GM19452 (cell line): ENCODE measurements at regions not wholly inside any gene's neighbourhood (a gene's known extent, or its start where the extent isn't known, plus 50 kb on each side); places are given as distances from the start of the nearest gene placed in this dataset.
A peak's percentile ranks its signal among the peaks of the same experiment; 100 is the strongest.

Experiments used
- ATAC-seq: cut with Tn5 transposase; IDR thresholded peaks from one replicate; pipeline ENCODE4 v1.9.1; 2021; ENCODE audit not compliant: unreplicated experiment

GRCh38 chrX:97763981-97764380, 880.3 kb downstream of the RPA4 start:
- ATAC-seq = no peak

- ATAC-seq = no peak
Measured at GRCh38 chrX:97766501-97767095, 882.9 kb downstream of the RPA4 start.

- no peak for ATAC-seq
Measured at GRCh38 chrX:97787311-97787710, 903.6 kb downstream of the RPA4 start.

GRCh38 chrX:97787849-97788248, 904.1 kb downstream of the RPA4 start:
- peak; percentile 60 for ATAC-seq

DNA sequence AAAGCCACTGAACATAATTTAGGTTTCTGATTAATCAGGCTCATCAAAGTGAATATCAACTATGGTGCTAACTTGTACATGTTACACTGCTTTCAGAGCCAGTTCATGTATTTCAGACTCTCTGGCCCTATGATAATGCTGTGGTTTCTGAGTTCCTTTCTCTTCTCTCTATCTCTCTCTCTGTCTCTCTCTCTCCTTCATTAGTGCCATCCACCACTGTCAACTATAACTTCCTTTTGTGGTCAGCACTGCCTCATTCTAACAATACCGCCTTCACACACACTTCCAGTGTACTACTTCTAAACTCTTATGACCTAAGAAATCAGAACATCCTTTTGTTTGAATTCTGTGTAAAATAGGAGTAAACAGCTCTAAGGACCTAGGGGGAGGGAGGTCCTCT, 907.1 kb downstream of the RPA4 start:
- ATAC-seq = no peak

- ATAC-seq = no peak
Measured at GRCh38 chrX:97797076-97797475, 913.4 kb downstream of the RPA4 start.

DNA sequence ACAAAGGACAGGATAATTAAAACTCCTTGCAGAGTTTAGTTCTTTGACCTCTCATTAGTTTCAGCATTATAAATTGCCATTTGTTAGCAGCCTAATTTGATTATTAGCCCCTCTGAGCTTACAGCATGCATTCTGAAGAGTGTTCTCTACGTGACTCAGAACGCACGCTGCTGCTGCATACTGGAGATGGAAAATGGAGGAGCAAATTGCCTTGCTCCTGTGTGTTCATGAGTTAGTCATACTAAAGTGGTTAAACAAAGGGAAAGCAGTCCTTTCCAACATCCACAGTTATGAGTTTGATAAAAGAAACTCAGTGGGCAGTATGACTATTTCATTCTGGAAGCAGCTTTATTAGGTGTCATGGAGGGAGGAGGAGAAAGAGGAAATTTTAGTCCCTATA, 922.5 kb downstream of the RPA4 start:
- ATAC-seq = no peak

DNA sequence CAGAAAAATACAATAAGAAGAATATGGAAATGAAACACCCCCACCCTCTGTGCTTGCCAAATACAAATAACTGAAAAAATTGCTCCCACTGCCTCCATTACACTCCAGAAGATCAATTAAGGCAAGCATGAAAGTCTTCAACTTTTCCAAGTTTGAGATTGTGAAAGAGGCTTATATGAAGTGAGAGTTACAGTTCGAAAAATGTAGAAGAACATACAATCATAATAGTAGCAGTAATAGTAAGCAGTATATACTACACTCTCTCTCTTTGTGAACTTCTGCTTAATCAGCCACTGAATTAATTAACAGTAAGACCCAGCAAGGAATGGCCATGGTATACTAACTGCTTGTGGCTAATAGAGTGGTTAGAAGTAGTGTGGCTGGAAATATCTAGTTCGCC, 923.2 kb downstream of the RPA4 start:
- no peak for ATAC-seq

DNA sequence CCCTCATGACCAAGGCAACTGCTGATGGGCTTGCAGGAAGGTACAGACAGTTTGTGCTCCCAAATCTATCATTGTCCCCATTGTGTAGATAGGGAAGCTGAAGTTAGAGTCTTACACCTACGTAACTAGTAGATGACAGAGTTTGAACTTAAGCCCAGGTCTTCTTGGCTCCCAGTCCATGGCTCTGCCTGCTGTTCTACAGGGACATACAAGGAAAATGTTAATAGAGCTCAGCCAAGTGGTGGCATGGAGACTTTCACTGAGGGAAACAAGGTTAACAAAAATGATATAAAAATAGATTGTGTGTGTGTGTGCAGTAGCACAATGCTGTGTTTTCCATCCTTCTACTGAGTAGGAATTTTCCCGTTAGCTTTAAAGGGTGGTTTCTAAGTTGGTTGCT, 936.5 kb downstream of the RPA4 start:
- no peak for ATAC-seq

DNA sequence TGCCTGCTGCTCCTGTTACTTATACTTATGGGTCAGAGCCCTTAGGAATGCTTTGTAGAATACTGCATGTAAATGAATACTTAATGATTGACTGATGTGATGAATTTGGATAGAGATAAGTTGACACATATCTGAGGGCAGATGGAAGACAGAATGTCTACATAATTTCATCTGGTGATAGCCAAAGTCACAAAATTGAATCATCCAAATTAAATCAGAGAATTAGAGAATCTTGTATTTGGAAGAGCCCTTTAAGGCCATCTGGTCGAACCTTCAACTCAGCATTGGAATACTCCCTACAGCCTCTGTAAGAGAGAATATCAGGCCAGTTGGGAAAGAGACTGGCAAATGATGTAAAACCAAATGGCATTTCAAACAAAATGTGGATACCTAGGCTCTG, 944.8 kb downstream of the RPA4 start:
- no peak for ATAC-seq

DNA sequence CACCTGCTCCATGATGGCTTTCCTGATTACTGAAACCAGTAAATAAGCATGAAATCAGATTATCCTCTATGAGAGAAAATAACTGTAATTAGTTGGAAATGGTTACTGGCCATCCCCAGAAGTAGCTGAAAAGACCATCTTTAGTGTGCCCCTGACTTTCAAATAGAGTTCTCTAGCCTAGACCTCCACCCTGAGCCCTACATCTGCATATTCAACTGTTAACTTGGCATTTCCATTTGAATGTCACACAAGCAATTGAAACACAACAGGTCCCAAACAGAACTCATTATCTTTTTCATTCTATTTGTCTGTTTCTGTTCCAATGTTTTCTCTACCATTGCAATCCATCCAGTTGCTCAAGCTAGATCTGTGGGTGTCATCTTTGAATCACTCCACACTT, 952.3 kb downstream of the RPA4 start:
- no peak for ATAC-seq

- no peak for ATAC-seq
Measured at GRCh38 chrX:97841544-97842179, 958.0 kb downstream of the RPA4 start.

DNA sequence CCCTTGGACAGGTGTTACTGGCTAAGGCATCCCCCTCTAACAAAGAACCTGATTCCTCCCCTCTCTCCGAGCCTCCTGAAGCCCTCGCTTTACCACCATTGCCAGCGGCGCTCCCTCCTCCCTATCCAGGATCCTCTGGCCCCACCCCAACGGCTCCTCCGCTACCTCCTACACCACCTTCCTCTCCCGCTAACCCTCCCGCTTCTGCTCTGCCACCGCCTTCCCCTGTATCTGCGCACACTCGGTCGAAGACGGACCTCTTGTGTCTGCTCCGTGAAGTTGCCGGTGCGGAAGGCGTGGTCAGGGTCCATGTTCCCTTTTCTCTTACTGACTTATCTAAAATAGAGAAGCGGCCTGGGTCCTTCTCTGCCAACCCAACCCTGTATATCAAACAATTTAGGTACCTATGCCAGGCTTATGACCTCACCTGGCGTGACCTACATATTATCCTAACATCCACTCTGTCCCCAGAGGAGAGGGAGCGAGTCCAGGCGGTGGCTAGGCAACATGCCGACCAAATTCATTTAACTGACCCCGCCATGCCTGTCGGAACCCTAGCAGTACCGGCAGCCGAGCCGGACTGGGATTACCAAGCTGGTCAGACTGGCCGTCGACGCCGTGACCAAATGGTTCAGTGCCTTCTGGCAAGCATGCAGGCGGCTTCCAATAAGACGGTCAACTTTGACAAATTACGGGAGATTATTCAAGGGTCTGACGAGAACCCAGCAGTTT, 958.9 kb downstream of the RPA4 start:
- ATAC-seq = no peak

DNA sequence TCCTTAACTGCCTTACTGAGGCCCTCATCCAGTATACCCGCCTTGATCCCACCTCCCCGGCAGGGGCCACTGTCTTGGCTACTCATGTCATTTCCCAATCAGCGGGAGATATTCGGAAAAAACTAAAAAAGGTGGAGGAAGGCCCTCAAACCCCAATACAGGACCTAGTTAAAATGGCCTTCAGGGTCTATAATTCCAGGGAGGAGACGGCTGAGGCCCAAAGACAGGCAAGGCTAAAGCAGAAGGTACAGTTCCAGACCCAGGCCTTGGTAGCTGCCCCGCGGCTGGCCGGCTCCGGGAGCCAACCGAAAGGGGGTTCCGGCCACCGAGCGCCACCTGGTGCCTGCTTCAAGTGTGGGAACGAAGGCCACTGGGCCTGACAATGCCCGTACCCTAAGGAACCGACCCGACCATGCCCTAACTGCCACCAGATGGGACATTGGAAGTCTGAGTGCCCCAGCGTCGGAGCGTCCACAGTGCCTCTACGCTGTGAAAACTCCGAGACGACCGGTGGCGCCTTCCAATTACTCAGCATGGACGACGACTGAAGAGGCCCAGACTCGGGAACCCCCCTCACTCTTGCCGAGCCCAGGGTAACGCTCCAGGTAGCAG, 959.6 kb downstream of the RPA4 start:
- no peak for ATAC-seq

DNA sequence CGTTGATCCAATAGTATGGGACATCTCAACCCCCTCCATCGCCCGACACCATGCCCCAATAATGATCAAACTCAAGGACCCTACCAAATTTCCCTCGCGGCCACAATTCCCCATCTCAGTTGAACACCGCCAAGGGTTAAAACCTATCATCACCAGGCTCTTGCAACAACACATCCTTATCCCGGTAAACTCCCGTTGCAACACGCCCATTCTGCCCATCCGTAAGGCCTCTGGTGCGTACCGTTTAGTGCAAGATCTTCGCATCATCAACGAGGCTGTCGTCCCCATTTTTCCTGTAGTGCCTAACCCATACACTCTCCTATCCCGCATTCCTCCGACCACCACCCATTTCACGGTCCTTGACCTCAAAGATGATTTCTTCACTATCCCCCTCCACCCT, 960.5 kb downstream of the RPA4 start:
- ATAC-seq = no peak

DNA sequence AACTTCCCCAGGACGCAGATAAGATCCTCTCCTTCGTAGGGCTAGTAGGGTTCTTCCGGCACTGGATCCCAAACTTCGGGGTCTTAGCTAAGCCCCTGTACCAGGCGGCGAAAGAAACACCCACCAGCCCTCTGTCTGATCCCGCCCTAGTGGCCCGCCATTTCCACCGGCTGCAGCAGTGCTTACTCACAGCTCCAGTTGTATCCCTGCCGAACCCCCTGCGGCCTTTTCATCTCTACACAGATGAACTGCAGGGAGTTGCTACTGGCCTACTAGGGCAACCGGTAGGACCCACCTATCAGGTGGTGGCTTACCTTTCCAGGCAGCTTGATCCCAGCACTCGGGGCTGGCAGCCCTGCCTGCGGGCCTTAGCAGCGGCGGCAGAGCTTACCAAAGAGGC, 961.2 kb downstream of the RPA4 start:
- ATAC-seq = no peak

GRCh38 chrX:97845451-97845850, 961.7 kb downstream of the RPA4 start:
- no peak for ATAC-seq

- no peak for ATAC-seq
Measured at GRCh38 chrX:97846228-97846627, 962.5 kb downstream of the RPA4 start.

DNA sequence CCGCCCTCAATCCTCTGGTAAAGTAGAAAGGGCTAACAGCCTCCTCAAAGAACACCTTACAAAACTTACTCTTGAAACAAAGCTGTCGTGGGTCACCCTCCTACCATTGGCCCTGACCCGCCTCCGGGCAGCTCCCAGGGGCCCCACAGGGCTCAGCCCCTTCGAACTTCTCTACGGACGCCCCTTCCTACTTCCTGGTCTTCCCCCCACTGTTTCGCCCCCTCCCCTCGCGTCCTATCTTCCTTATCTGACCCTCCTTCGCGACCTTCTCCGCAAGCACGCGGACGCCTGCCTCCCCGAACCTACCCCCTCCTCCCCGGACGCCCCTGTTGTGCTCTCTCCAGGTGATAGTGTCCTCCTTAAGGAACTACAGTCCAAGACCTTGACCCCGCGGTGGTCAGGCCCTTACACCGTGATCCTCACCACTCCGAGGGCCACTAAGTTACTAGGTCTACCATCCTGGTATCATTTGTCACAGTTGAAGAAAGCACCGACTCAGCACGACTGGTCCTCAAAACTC, 963.1 kb downstream of the RPA4 start:
- no peak for ATAC-seq

GRCh38 chrX:97847885-97848679, 964.4 kb downstream of the RPA4 start:
- no peak for ATAC-seq

DNA sequence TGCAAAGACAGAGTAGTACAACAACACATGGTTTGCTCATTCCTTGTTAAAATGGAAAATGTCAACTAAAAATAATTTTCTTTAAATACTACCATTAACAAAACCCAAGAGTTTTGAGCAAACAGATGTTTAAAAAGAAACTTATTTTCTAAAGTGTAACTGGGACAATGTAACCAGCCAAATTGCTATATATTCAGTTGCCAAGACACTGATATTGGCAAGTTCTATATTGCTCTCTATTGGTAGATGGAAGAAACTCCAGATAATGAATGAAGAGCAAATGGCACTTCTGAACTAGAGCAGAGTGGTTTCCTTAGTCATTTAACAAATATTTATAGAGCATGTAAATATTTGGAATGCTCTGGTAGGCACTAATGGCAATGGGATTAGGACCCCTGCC, 966.2 kb downstream of the RPA4 start:
- no peak for ATAC-seq
